ENCODE measurements at regions not wholly inside any gene's neighbourhood (a gene's known extent, or its start where the extent isn't known, plus 50 kb on each side); places are given as distances from the start of the nearest gene placed in this dataset.

DNA sequence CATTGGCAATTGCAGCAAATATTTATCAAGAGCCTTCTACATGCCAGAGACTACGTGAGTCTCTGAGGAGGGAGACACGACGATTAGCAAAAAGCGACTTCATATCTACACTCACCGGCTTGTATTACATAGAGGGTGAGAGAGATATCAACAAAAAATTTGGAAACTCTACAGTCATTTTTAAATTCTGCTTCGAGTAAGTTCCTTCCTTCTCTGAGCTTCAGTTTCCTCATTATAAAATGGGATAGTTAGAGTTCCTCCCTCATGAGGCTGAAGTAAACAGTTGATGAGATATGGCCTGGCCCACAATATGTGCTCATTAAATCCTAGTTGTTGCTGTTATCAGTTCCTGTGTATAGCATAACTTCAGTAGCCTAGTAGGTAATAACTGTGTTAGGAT lies 64.1 kb upstream of the SIRPA start:
- peak overlapping the region; percentile 93 for H3K27ac ChIP-seq (ENCODE audit: control insufficient read depth, insufficient read depth, low read length)
- peak; percentile 5 for FAIRE-seq

DNA sequence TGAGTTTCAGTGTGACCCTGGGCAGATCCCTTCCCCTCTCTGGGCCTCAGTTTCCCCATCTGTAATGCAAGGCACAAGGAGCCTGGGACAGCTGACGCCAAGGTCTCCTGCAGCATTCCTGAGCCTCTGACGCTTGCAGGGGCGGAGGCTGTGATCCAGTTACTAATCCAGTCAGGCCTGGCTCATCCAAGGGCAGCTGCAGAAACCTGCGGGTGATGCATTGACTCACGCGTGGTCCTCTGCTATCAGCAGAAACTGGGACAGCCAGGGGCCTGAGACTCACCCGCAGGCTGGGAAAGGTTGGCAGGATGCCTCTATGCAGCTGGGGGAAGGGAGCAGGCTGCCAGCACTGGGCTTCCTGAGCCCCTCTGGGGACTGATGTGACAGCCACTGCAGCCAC lies 65.0 kb upstream of the SIRPA start:
- H3K36me3 ChIP-seq (ENCODE audit: control insufficient read depth in 2 of 2, extremely low read depth in 1 of 2, insufficient read depth in 2 of 2, low read length in 2 of 2) = no peaks in the 10 kb centered on the region
- TF ChIP-seq, protein P1, sequence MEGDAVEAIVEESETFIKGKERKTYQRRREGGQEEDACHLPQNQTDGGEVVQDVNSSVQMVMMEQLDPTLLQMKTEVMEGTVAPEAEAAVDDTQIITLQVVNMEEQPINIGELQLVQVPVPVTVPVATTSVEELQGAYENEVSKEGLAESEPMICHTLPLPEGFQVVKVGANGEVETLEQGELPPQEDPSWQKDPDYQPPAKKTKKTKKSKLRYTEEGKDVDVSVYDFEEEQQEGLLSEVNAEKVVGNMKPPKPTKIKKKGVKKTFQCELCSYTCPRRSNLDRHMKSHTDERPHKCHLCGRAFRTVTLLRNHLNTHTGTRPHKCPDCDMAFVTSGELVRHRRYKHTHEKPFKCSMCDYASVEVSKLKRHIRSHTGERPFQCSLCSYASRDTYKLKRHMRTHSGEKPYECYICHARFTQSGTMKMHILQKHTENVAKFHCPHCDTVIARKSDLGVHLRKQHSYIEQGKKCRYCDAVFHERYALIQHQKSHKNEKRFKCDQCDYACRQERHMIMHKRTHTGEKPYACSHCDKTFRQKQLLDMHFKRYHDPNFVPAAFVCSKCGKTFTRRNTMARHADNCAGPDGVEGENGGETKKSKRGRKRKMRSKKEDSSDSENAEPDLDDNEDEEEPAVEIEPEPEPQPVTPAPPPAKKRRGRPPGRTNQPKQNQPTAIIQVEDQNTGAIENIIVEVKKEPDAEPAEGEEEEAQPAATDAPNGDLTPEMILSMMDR (optimal IDR thresholded peaks at IDR 0.05 in 1 of 3, IDR thresholded peaks at IDR 0.05 in 1 of 3, conservative IDR thresholded peaks at IDR 0.05 in 1 of 3; ENCODE audit: extremely low read depth in 1 of 3, insufficient read depth in 2 of 3, low read length in 3 of 3) = no peak
- no peak for TF ChIP-seq EZH2 (IDR thresholded peaks at IDR 0.05; ENCODE audit: low read length)
- H3K9me1 ChIP-seq (ENCODE audit: control insufficient read depth, extremely low read depth, insufficient read depth, low read length) = no peaks in the 10 kb centered on the region
- peak overlapping the region; percentile 40 for H3K9ac ChIP-seq (ENCODE audit: control insufficient read depth, extremely low read depth, insufficient read depth, low read length)
- peak overlapping the region; percentile 43 for H3K4me2 ChIP-seq (ENCODE audit: control insufficient read depth, extremely low read depth, insufficient read depth, low read depth, low read length)
- H3K4me3 ChIP-seq (ENCODE audit: control insufficient read depth in 2 of 3, extremely low read depth in 1 of 3, insufficient read depth in 2 of 3, low read depth in 1 of 3, low read length in 3 of 3) = no peak overlapping the region
- H3K9me3 ChIP-seq (ENCODE audit: control insufficient read depth, low read depth, low read length) = no peaks in the 10 kb centered on the region
- dilution Hi-C loops (cut with MboI; ENCODE audit: extremely low pct_ligation_motif_present, low sequenced_read_pairs) = no loop called here
- peaks cover 48% of the 10 kb centered on the region for H3K4me1 ChIP-seq (ENCODE audit: control insufficient read depth, extremely low read depth, insufficient read depth, low read length)
- H4K20me1 ChIP-seq (ENCODE audit: control insufficient read depth, extremely low read depth, insufficient read depth, low read length) = no peaks in the 10 kb centered on the region
- peak overlapping the region; percentile 93 for H3K27ac ChIP-seq (ENCODE audit: control insufficient read depth, insufficient read depth, low read length)
- DNase-seq (ENCODE audit: low read depth, low spot score) = peak; percentile 87
- FAIRE-seq = peak; percentile 100
- no peaks in the 10 kb centered on the region for H3K27me3 ChIP-seq (ENCODE audit: control insufficient read depth, extremely low read depth, insufficient read depth, low read length)
- no peak overlapping the region for H2AFZ ChIP-seq (ENCODE audit: control insufficient read depth, low read length)
- H3K79me2 ChIP-seq (ENCODE audit: control insufficient read depth, insufficient read depth, low read length) = no peaks in the 10 kb centered on the region

More for the DNA sequence above, 64.1 kb upstream of the SIRPA start:
- H3K4me1 ChIP-seq (ENCODE audit: control insufficient read depth, extremely low read depth, insufficient read depth, low read length) = peaks cover 45% of the 10 kb centered on the region
- no peaks in the 10 kb centered on the region for H3K36me3 ChIP-seq (ENCODE audit: control insufficient read depth in 2 of 2, extremely low read depth in 1 of 2, insufficient read depth in 2 of 2, low read length in 2 of 2)
- no peaks in the 10 kb centered on the region for H3K9me3 ChIP-seq (ENCODE audit: control insufficient read depth, low read depth, low read length)
- no peaks in the 10 kb centered on the region for H3K27me3 ChIP-seq (ENCODE audit: control insufficient read depth, extremely low read depth, insufficient read depth, low read length)
- dilution Hi-C loops (cut with MboI; ENCODE audit: extremely low pct_ligation_motif_present, low sequenced_read_pairs) = no loop called here
- H4K20me1 ChIP-seq (ENCODE audit: control insufficient read depth, extremely low read depth, insufficient read depth, low read length) = no peaks in the 10 kb centered on the region
- no peak overlapping the region for H3K4me2 ChIP-seq (ENCODE audit: control insufficient read depth, extremely low read depth, insufficient read depth, low read depth, low read length)
- H3K4me3 ChIP-seq (ENCODE audit: control insufficient read depth in 2 of 3, extremely low read depth in 1 of 3, insufficient read depth in 2 of 3, low read depth in 1 of 3, low read length in 3 of 3) = no peak overlapping the region
- no peaks in the 10 kb centered on the region for H3K9me1 ChIP-seq (ENCODE audit: control insufficient read depth, extremely low read depth, insufficient read depth, low read length)
- no peaks in the 10 kb centered on the region for H3K79me2 ChIP-seq (ENCODE audit: control insufficient read depth, insufficient read depth, low read length)
- DNase-seq (ENCODE audit: low read depth, low spot score) = no peak
- no peak overlapping the region for H3K9ac ChIP-seq (ENCODE audit: control insufficient read depth, extremely low read depth, insufficient read depth, low read length)
- TF ChIP-seq, protein P1 (optimal IDR thresholded peaks at IDR 0.05 in 1 of 3, IDR thresholded peaks at IDR 0.05 in 1 of 3, conservative IDR thresholded peaks at IDR 0.05 in 1 of 3; ENCODE audit: extremely low read depth in 1 of 3, insufficient read depth in 2 of 3, low read length in 3 of 3) = no peak
- TF ChIP-seq EZH2 (IDR thresholded peaks at IDR 0.05; ENCODE audit: low read length) = no peak
- no peak overlapping the region for H2AFZ ChIP-seq (ENCODE audit: control insufficient read depth, low read length)
